Duodenal mucosa (tissue), 2 donors: ENCODE measurements at regions not wholly inside any gene's neighbourhood (a gene's known extent, or its start where the extent isn't known, plus 50 kb on each side); places are given as distances from the start of the nearest gene placed in this dataset.

Source experiments
- H3K27ac ChIP-seq: one replicate; pipeline ENCODE4 v1.7.0; 2013; ENCODE audit warnings: low read depth, low read length
- H3K27me3 ChIP-seq, 2 donors: one replicate each; pipeline ENCODE4 v1.7.0; 2013; ENCODE audit warnings: low read length in 2 of 2, control low read depth in 1 of 2; ENCODE audit not compliant: insufficient read depth in 2 of 2, control insufficient read depth in 1 of 2
- H3K36me3 ChIP-seq, 2 donors: one replicate each; pipeline ENCODE4 v1.7.0; 2013; ENCODE audit warnings: low read length in 2 of 2, control low read depth in 1 of 2; ENCODE audit not compliant: insufficient read depth in 2 of 2, control insufficient read depth in 1 of 2
- H3K4me1 ChIP-seq, 2 donors: one replicate each; pipeline ENCODE4 v1.7.0; 2013; ENCODE audit warnings: low read length in 2 of 2, control low read depth in 1 of 2; ENCODE audit not compliant: insufficient read depth in 2 of 2, control insufficient read depth in 1 of 2
- H3K4me3 ChIP-seq, 2 donors: one replicate each; pipeline ENCODE4 v1.7.0; 2013; ENCODE audit warnings: low read length in 2 of 2, low read depth in 1 of 2
- H3K9ac ChIP-seq, 2 donors: one replicate each; pipeline ENCODE4 v1.7.0; 2013; ENCODE audit warnings: low read length in 2 of 2, low read depth in 1 of 2
- H3K9me3 ChIP-seq, 2 donors: one replicate each; pipeline ENCODE4 v1.7.0; 2013; ENCODE audit warnings: low read length in 2 of 2, control low read depth in 1 of 2; ENCODE audit not compliant: control insufficient read depth in 1 of 2

- H3K36me3 ChIP-seq = no peaks in the 10 kb centered on the region
- H3K9me3 ChIP-seq = no peaks in the 10 kb centered on the region
- H3K4me1 ChIP-seq = no peaks in the 10 kb centered on the region
- H3K27ac ChIP-seq = no peak overlapping the region
- no peak overlapping the region for H3K9ac ChIP-seq
- H3K4me3 ChIP-seq = no peak overlapping the region
- no peaks in the 10 kb centered on the region for H3K27me3 ChIP-seq
Observed at GRCh38 chr7:35329026-35329425, 75.1 kb upstream of the TBX20 start.

DNA sequence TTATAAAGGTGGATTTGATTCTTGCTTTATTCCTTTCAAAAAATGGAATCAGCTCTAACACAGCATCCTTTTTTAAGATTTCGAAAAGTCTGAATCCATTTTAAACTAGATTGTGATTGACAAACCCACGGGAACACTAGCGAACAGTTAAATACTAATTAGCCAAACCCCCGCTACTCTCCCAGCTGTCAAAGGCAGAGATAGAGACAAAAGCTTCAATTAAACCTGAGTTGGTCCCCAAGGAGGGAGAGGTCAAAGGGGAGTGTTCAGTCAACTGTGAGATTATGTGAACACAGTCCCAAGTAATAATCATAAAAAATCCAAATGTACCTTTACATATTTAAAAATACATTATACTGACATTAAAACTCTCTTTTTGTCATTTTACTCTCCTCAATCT is 65.7 kb upstream of the TBX20 start:
- Histone ChIP-seq H3K4me3 (no peak overlapping the region), H3K4me1 (no peaks in the 10 kb centered on the region), H3K27ac (no peak overlapping the region), H3K9me3 (no peaks in the 10 kb centered on the region), H3K36me3 (no peaks in the 10 kb centered on the region), H3K9ac (no peak overlapping the region), H3K27me3 (no peaks in the 10 kb centered on the region)

GRCh38 chr7:35316549-35316948 is 62.6 kb upstream of the TBX20 start:
- Histone ChIP-seq H3K27me3 (no peaks in the 10 kb centered on the region), H3K9me3 (no peaks in the 10 kb centered on the region), H3K9ac (no peak overlapping the region), H3K4me1 (no peaks in the 10 kb centered on the region), H3K27ac (no peak overlapping the region), H3K4me3 (no peak overlapping the region), H3K36me3 (no peaks in the 10 kb centered on the region)

DNA sequence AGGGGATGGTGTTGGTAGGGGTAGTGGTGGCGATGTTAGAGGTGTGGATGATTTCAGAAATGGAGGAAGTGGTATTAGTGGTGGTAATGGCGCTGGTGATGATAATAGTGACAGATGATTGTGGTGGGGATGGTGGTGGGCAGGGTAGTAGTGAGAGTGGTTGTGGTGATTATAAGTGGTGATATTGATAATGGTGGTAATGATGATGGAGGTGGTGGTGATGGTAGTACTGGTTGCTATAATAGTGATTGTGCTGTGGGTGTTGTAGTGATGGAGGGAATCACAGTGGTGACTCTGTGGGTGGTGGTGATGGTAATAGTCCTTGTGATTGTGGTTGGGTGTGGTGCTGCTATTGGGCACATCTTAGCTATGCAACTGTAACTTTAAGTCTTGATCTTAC is 61.6 kb upstream of the TBX20 start:
- no peak overlapping the region for H3K27ac ChIP-seq
- no peaks in the 10 kb centered on the region for H3K4me1 ChIP-seq
- H3K9me3 ChIP-seq = no peaks in the 10 kb centered on the region
- H3K9ac ChIP-seq = no peak overlapping the region
- H3K36me3 ChIP-seq = no peaks in the 10 kb centered on the region
- H3K4me3 ChIP-seq = no peak overlapping the region
- no peaks in the 10 kb centered on the region for H3K27me3 ChIP-seq

GRCh38 chr7:35314354-35314753 is 60.5 kb upstream of the TBX20 start:
- Histone ChIP-seq H3K4me3 (no peak overlapping the region), H3K9me3 (no peaks in the 10 kb centered on the region), H3K27me3 (no peaks in the 10 kb centered on the region), H3K9ac (no peak overlapping the region), H3K36me3 (no peaks in the 10 kb centered on the region), H3K4me1 (no peaks in the 10 kb centered on the region), H3K27ac (no peak overlapping the region)

- H3K4me3 ChIP-seq = no peak overlapping the region
- H3K27ac ChIP-seq = no peak overlapping the region
- no peaks in the 10 kb centered on the region for H3K4me1 ChIP-seq
- no peaks in the 10 kb centered on the region for H3K36me3 ChIP-seq
- no peaks in the 10 kb centered on the region for H3K27me3 ChIP-seq
- H3K9me3 ChIP-seq = no peaks in the 10 kb centered on the region
- H3K9ac ChIP-seq = no peak overlapping the region
Observed at GRCh38 chr7:35313575-35313974, 59.7 kb upstream of the TBX20 start.
